ENCODE measurements at regions not wholly inside any gene's neighbourhood (a gene's known extent, or its start where the extent isn't known, plus 50 kb on each side); places are given as distances from the start of the nearest gene placed in this dataset.
A peak's percentile ranks its signal among the peaks of the same experiment; 100 is the strongest.

DNA sequence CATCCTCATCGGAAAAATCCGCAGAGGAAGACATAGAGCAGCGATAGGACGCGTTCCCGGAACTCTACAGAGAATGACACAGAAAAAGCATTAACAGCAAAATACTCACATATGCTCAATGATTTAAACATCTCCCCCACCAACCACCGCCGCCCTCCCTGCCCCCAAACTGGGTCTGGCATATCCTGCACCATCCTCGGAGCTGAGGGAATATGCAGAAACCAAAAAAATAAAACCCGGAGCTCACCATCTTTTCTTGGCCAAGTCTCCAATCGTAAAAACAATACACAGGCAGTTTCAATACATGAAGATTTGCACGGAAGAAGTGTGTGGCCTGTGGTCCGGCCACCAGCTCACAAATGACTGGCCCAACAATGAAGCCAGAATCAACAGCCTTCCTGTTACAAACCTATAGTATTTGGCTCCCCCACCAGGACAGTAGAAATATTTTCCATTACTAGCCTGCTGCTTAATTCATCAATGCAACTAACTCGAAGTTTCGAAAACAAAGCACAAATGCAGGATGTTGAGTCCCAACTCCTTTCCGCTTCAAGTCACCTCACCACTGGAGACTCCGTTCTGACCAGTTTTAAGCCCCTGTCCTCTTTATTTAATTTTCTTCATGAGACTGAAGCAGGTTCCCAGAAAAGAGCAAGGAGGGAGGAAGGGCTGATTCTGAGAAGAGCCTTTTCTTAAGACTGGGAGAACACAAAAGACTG, 103.2 kb upstream of the BEND6 start:
- peak; percentile 74 for ATAC-seq
- peak overlapping the region; percentile 31 for H3K4me3 Mint-ChIP-seq
- H3K27ac Mint-ChIP-seq, result no peak overlapping the region
- H3K9me3 Mint-ChIP-seq, result peaks cover 3% of the 10 kb centered on the region
- peaks cover 49% of the 10 kb centered on the region for H3K27me3 Mint-ChIP-seq
- no peaks in the 10 kb centered on the region for H3K36me3 Mint-ChIP-seq
- peaks cover 11% of the 10 kb centered on the region for H3K4me1 Mint-ChIP-seq

DNA sequence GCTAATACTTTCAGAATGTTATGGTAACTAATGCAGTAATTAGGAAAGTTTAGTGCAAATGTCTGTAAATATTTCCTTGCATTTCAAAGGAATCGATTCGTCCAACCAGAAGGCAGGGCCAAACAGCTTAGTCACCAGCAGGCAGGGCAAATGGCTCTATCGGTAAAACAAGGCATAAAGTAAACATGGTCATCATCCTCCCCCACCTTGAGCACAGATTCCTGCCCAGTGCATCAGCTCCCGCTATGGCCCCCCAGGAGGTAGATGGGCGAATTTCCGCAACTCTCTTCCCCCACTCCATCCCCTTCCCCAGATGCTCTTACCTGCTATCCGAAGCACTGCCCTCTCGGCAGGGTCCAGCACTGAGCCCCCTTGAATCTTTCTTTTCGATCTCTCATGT, 103.8 kb upstream of the BEND6 start:
- Mint-ChIP-seq H3K27ac (no peak overlapping the region), H3K4me1 (peaks cover 11% of the 10 kb centered on the region), H3K36me3 (no peaks in the 10 kb centered on the region), H3K4me3 (peak overlapping the region; percentile 31), H3K27me3 (peaks cover 55% of the 10 kb centered on the region), H3K9me3 (peaks cover 3% of the 10 kb centered on the region)
- ATAC-seq, result no peak

DNA sequence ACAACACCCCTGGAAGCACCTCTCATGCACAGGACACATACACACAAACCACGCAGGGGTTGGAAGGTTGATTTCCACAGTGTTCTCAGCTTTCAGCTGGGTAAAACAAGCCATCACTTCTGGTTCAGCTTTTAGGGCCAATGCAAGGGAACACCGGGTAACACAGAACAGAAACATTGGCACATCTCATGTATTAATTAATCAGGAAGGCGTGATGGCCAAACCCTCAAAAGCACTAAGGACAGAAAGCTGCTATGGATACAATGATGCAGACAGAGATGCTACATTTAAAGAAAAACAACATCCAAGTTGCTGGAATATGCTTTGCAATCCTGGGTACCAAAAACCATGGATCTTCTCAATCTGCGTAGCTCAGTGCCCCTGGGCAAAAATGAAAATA, 104.3 kb upstream of the BEND6 start:
- Mint-ChIP-seq H3K27me3 (peaks cover 60% of the 10 kb centered on the region), H3K4me3 (no peak overlapping the region), H3K36me3 (no peaks in the 10 kb centered on the region), H3K9me3 (peaks cover 3% of the 10 kb centered on the region), H3K27ac (no peak overlapping the region), H3K4me1 (peaks cover 11% of the 10 kb centered on the region)
- ATAC-seq, result no peak

DNA sequence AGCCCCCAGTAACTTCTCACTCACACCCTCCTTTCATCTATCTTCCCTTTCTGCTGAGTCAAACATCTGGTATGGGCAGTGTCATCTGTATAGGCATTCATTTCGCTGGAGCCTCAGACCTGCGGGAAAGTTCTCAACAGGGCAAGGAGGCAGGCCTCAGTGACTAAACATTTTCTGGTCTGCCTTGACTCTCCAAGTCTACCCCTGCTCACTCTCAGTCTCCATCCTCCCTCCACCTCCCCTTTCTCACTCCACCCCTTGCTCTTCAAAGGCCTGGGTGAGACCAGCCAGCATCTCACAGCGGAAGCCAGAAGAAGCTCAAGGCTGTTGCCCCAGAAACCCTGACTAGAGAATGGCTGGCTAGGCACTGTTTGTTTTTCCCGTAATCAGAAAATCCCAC, 105.0 kb upstream of the BEND6 start:
- Mint-ChIP-seq H3K27ac (no peak overlapping the region), H3K9me3 (peaks cover 3% of the 10 kb centered on the region), H3K36me3 (no peaks in the 10 kb centered on the region), H3K4me1 (peaks cover 11% of the 10 kb centered on the region), H3K4me3 (no peak overlapping the region), H3K27me3 (peaks cover 67% of the 10 kb centered on the region)
- ATAC-seq, result no peak

DNA sequence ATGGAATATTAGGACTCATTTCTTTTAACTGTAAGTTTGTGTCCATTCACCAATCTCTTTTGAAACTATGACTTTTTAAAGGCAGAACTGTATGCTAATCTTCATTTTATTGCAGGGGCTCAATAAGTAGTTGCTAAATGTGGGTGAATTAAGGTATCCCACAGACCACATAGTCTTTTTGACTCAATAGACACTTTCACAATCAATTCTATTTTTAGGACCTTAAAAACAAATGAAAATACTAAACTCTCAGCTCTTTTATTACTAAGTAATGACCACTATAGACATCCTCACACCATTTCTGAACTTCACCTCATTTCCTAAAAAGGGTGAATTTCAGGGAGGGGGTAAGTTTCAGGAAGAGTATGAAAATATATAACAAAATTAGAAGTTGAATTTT, 106.8 kb upstream of the BEND6 start:
- no peaks in the 10 kb centered on the region for H3K36me3 Mint-ChIP-seq
- H3K4me1 Mint-ChIP-seq, result peaks cover 12% of the 10 kb centered on the region
- peaks cover 3% of the 10 kb centered on the region for H3K9me3 Mint-ChIP-seq
- no peak overlapping the region for H3K27ac Mint-ChIP-seq
- ATAC-seq, result no peak
- H3K4me3 Mint-ChIP-seq, result no peak overlapping the region
- peaks cover 82% of the 10 kb centered on the region for H3K27me3 Mint-ChIP-seq

DNA sequence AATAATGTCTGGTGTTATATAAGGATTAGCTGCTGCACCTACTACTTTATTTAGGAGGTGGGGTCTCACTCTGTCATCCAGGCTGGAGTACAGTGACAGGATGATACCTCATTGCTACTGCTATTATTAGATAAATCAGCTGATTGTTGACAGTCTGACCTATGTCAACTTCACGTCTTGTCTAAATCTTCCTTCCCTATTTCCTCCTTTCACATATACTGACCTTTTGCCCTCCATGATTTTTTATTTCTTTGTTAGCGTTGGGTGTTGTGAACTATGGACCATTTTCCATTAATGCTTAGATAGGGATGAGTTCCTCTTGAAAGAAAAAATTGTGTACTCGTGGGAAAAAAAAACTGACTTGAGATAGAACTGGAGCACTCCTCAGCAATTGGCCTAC, 109.9 kb upstream of the BEND6 start:
- peaks cover 8% of the 10 kb centered on the region for H3K4me1 Mint-ChIP-seq
- no peak overlapping the region for H3K27ac Mint-ChIP-seq
- ATAC-seq, result no peak
- H3K4me3 Mint-ChIP-seq, result no peak overlapping the region
- peaks cover 76% of the 10 kb centered on the region for H3K27me3 Mint-ChIP-seq
- peaks cover 3% of the 10 kb centered on the region for H3K9me3 Mint-ChIP-seq
- no peaks in the 10 kb centered on the region for H3K36me3 Mint-ChIP-seq

DNA sequence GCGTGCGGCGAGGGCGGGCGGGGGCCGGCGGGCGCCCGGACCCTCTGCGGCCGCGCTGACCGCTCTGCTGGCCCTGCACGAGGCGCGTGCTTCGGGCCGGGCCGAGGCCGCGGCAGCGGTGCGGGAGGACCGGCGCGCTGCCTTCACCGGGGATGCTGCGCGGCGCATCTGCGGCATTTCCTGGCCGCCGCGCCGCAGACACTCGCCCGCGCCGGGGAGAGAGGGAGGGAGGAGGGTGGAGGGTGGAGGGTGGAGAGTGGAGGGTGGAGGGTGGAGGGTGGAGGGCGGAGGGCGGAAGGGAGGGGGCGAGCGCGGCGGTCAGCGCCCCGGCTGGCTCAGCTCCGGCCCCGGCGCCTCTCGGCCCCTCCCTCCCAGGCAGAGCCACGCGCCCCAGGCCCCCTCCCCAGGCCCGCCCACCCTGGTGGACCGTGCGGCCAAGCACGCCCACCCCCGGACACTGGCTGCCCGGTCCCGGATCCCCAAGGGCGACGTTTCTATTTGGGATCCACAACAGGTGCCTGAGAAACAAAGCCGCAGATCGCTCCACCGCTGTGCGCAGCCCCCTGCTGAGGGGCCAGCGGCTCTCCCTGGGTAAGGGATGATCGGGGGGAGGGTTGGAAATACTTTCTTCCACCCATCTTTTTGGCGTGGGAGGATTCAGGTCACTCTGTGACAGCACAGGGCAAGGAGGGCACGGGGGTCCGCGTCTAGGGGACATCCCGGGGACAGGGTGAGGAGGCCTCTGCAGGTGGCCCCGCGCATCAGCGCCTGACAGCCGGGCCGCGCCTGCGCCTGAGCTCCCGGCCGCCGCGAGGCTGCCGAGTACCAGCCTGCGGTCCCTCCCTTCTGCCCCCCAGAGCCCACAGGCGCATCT, 111.2 kb upstream of the BEND6 start:
- ATAC-seq, result peak; percentile 76
- H3K36me3 Mint-ChIP-seq, result no peaks in the 10 kb centered on the region
- peaks cover 66% of the 10 kb centered on the region for H3K27me3 Mint-ChIP-seq
- H3K27ac Mint-ChIP-seq, result no peak overlapping the region
- H3K4me1 Mint-ChIP-seq, result peaks cover 8% of the 10 kb centered on the region
- H3K4me3 Mint-ChIP-seq, result peak overlapping the region; percentile 54
- H3K9me3 Mint-ChIP-seq, result peaks cover 3% of the 10 kb centered on the region

DNA sequence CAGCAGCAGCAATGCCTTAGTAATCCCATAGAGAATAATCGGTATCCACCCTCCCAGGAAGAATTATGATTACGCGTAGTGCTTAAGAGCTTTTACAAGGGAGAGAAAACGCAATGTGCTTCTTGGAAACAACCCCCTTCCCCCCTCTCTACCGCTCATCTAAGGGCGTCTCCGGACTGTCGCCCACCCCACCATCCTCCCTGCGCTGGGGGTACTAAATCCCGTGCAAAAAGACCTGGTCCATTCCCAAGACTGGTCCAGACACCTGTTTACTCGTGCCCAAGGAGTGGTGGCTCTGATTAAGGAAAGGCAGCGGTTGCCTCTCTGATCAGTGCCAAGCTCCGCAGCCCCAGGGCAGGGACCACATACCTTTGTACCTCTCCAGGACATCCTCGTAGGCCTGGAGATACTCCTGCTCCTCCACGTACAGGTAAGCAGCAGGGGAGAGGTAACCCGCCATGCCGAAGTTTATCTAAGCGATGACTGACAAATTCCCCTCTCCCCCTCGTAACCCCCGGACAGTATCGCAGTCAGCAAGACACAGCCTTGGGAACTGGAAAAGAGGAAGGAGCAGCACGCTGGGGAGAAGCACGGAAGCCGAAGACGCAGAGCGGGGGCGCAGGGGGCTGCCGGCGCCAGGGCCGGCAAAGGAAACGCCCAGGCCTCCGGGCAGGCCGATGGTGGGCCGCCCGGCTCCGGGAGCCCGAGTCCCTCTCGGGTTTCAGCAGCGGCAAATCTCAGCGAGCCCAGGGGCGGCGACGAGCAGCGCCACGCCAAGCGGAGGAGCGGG, 112.0 kb upstream of the BEND6 start:
- Mint-ChIP-seq H3K4me3 (peak overlapping the region; percentile 78), H3K27ac (no peak overlapping the region), H3K4me1 (peaks cover 8% of the 10 kb centered on the region), H3K9me3 (peaks cover 3% of the 10 kb centered on the region), H3K27me3 (peaks cover 62% of the 10 kb centered on the region), H3K36me3 (no peaks in the 10 kb centered on the region)
- no peak for ATAC-seq

DNA sequence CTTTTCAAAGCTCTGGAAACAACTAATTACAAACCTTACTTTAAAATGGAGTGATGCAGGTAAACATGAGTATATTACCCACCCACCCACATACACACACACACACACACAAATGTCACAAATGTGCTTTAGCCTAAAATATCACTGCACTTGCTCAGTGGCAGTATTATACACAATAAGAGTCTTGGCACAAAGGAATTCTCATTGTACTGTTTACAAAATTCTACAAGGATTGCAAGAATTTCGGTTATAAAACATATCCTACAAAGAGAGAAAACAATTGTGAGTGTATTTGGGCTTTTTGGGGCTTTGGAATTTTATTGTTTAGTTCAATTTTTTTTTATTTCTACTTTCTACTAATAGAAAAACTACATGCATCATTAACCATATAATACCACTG, 113.2 kb upstream of the BEND6 start:
- ATAC-seq, result no peak
- Mint-ChIP-seq H3K4me1 (peaks cover 8% of the 10 kb centered on the region), H3K27me3 (peaks cover 61% of the 10 kb centered on the region), H3K4me3 (no peak overlapping the region), H3K36me3 (no peaks in the 10 kb centered on the region), H3K9me3 (no peaks in the 10 kb centered on the region), H3K27ac (no peak overlapping the region)

DNA sequence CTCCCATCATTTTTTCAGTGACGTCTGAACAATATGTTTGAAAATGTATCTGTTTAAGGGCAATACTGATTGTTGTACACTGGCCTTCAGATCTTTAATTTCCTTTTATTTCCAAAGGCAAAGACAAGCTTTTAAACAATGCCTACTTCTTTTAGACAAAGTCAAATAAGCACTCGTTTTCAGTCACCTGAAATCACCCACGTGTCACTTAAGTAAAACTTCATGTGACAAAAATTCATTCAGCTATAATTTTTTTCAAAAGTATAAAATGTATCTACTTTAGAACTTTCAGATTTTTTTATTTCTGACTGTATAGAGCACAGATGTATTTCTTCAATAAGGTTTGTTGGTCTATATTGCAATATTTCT, 113.5 kb upstream of the BEND6 start:
- Mint-ChIP-seq H3K27ac (no peak overlapping the region), H3K27me3 (peaks cover 57% of the 10 kb centered on the region), H3K9me3 (no peaks in the 10 kb centered on the region), H3K4me3 (no peak overlapping the region), H3K36me3 (no peaks in the 10 kb centered on the region), H3K4me1 (peaks cover 8% of the 10 kb centered on the region)
- ATAC-seq, result no peak

DNA sequence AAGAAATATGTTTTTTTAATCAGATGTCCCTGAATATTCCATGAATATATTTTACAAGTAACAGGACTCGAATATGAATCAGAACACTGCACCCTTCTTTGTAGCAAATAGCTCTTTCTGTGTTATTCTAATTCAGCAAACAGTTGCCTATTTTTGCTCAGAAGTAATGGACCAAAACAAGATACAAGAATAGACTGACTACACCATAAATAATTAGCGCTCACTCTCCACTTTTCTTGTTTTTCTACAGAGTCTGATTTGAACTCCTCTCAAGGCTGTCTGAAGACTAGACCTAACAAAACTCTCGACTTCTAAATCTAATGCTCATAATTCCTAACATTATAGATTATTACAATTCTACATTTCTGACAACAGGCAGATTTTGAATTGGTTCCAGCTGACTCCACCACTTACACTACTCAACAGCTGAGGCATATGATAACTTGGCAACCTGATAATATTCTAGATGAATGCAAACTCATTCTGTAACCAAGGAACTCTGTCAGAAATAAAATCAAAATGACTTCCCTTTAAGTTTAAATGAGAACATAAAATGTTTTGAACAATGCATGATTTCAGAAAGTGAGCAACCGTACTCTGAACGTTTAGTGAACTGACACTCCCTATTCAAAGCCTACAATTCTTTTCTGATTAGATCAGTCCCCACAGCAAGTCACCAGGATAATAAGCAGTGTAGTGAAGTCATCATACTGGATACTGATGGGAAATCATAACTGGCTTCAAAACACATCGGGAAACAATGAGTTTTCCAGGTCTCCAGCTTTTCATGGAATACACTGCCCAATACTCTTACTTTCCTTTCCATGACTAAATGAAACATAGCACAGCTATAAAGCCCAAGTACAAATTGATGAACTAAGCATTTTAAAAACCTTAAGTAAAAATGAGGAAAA, 114.2 kb upstream of the BEND6 start:
- H3K4me3 Mint-ChIP-seq, result no peak overlapping the region

DNA sequence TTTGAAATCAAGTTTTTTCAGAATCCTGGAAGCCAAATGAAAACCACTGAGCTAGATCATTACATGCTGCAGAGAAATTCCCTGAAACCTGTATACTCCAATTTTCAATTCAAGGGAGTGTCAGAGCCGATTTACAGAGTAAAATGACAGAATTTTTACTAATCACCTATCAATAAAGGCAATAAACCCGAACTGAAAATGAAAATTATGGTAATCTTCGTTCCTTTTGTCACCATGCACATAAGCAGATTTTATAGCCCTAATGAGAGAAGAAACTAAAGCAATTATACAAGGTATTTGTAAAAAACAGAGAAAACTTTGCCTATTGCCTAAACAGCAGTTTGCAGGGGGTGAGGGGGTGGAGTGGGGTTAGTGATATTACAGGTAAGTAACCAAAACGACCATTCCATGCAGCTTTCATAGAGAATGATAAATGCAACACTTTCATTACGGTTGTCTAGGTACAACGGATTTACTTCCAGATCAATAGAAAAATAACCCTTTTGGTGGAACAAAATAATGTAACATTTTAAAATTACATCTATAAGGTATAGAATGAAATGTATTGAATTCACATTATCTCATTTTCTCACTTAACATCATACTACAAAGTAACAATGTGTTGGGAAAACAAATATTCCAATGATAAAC, 115.2 kb upstream of the BEND6 start:
- Mint-ChIP-seq H3K9me3 (no peaks in the 10 kb centered on the region), H3K4me3 (no peak overlapping the region), H3K36me3 (no peaks in the 10 kb centered on the region), H3K4me1 (peaks cover 8% of the 10 kb centered on the region), H3K27me3 (peaks cover 53% of the 10 kb centered on the region), H3K27ac (no peak overlapping the region)
- no peak for ATAC-seq

More for the DNA sequence above, 114.2 kb upstream of the BEND6 start:
- no peaks in the 10 kb centered on the region for H3K9me3 Mint-ChIP-seq
- no peak overlapping the region for H3K27ac Mint-ChIP-seq
- peaks cover 8% of the 10 kb centered on the region for H3K4me1 Mint-ChIP-seq
- ATAC-seq, result no peak
- peaks cover 53% of the 10 kb centered on the region for H3K27me3 Mint-ChIP-seq
- no peaks in the 10 kb centered on the region for H3K36me3 Mint-ChIP-seq

DNA sequence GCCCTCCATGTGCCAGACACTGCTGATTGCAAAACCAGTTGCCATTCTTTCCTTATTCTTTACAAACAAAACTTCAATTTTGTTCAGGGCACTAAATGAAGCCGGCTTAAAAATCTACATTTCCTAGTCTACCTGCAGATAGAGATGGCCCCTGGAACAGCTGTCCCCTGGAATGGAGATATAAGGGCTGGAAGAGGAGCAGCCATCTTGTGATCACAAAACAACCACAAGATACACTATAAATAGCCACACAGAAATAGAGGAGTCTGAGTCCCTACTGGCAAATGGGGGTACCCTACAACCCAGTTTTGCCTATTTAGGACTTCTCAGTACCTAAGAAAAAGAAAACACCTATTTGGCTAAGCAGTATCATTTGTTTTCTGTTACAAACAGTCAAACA, 115.9 kb upstream of the BEND6 start:
- ATAC-seq, result no peak
- Mint-ChIP-seq H3K9me3 (no peaks in the 10 kb centered on the region), H3K27ac (no peak overlapping the region), H3K36me3 (no peaks in the 10 kb centered on the region), H3K4me3 (no peak overlapping the region), H3K27me3 (peaks cover 49% of the 10 kb centered on the region), H3K4me1 (peaks cover 8% of the 10 kb centered on the region)

DNA sequence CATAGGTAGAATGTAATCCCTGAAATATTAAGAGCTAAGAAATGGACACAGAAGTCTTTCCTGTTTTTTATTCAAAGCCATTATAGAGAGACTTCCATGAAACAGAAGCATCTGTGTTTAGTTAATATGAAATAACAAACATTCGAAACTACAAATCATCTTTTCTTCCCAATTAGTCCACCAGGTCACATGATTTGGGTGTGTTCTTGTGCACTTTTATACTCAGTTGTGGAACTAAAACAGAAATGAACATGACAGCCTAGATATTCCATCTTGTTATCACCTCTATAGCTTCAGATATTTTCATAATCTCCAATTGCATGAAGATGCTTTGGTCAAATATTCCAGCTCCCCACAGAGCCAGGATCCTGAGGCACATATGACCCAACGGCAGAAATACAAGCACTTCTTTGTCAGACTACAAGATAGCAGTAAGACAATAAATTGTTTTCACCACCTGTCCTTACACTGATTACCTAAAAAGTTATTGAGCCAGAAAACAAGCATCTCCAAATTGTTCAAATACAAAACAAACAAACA, 116.8 kb upstream of the BEND6 start:
- ATAC-seq, result no peak
- Mint-ChIP-seq H3K27me3 (peaks cover 43% of the 10 kb centered on the region), H3K4me3 (no peak overlapping the region), H3K4me1 (peaks cover 7% of the 10 kb centered on the region), H3K36me3 (no peaks in the 10 kb centered on the region), H3K9me3 (no peaks in the 10 kb centered on the region), H3K27ac (no peak overlapping the region)

Data from stimulated activated memory B cell treated with anti-CD40 and anti-IgM and Interleukin-4, amounts not matched to agents 10 μg/mL and 1 μg/mL and 100 μg/mL, for 72 hours (primary cell).